ENCODE measurements at regions not wholly inside any gene's neighbourhood (a gene's known extent, or its start where the extent isn't known, plus 50 kb on each side); places are given as distances from the start of the nearest gene placed in this dataset.

- TF ChIP-seq CTCF (IDR thresholded peaks at IDR 0.05 in 2 of 3, conservative IDR thresholded peaks at IDR 0.05 in 1 of 3; ENCODE audit: borderline replicate concordance in 1 of 3, insufficient read depth in 1 of 3, low read depth in 2 of 3, low read length in 2 of 3) (no peak), EZH2phosphoT487 (IDR thresholded peaks at IDR 0.05; ENCODE audit: borderline replicate concordance) (no peak), POLR2A (IDR thresholded peaks at IDR 0.05; ENCODE audit: borderline replicate concordance, extremely low read depth, insufficient read depth, insufficient read length) (no peak), TCF7L2 (IDR thresholded peaks at IDR 0.05; ENCODE audit: borderline replicate concordance, extremely low read depth, insufficient read depth, insufficient read length) (no peak)
Measured at GRCh38 chr3:95615592-95616310, 1198.6 kb upstream of the EPHA6 start.
